ENCODE measurements at regions not wholly inside any gene's neighbourhood (a gene's known extent, or its start where the extent isn't known, plus 50 kb on each side); places are given as distances from the start of the nearest gene placed in this dataset.

GRCh38 chr10:31582365-31583052, 263.5 kb downstream of the ZEB1 start:
- Histone ChIP-seq H3K4me1 (ENCODE audit: control insufficient read depth in 4 of 4, insufficient read depth in 4 of 4, low read length in 3 of 4) (peaks cover 0 to 5% (median 1%) of the 10 kb centered on the region in 4 donors), H3K4me3 (ENCODE audit: low read depth in 1 of 3, low read length in 3 of 3) (no peak overlapping the region), H3K27ac (ENCODE audit: low read depth in 1 of 2, low read length in 2 of 2) (peak overlapping the region; percentile 36 to 42), H3K36me3 (ENCODE audit: control insufficient read depth in 4 of 4, insufficient read depth in 3 of 4, low read depth in 1 of 4, low read length in 3 of 4) (no peaks in the 10 kb centered on the region), H3K9me3 (ENCODE audit: control insufficient read depth in 4 of 4, low read length in 3 of 4) (no peaks in the 10 kb centered on the region), H3K9ac (ENCODE audit: low read depth in 1 of 2, low read length in 2 of 2) (no peak overlapping the region), H3K27me3 (ENCODE audit: control insufficient read depth in 4 of 4, insufficient read depth in 4 of 4, low read length in 3 of 4) (no peaks in the 10 kb centered on the region)
- WGBS: 58% methylated on average over 8 of the region's 8 CpGs
- no peak for TF ChIP-seq GABPA (IDR thresholded peaks at IDR 0.05 in 1 of 2, conservative IDR thresholded peaks at IDR 0.05 in 1 of 2)
- no peak for TF ChIP-seq ZBTB33 (IDR thresholded peaks at IDR 0.05)
- peak; percentile 38 to 65 for TF ChIP-seq RXRA (IDR thresholded peaks at IDR 0.05)
- TF ChIP-seq REST (IDR thresholded peaks at IDR 0.05): no peak
- TF ChIP-seq JUND (IDR thresholded peaks at IDR 0.05): no peak
- TF ChIP-seq TAF1 (conservative IDR thresholded peaks at IDR 0.05): no peak
- TF ChIP-seq RAD21 (IDR thresholded peaks at IDR 0.05): peak in 1 of 2 donors; percentile 4
- no peak for TF ChIP-seq SP1 (IDR thresholded peaks at IDR 0.05)
- no peak for TF ChIP-seq MAX (IDR thresholded peaks at IDR 0.05)
- no peak for DNase-seq (ENCODE audit: low spot score)

GRCh38 chr10:31581741-31582323, 262.8 kb downstream of the ZEB1 start:
- Histone ChIP-seq H3K4me1 (ENCODE audit: control insufficient read depth in 4 of 4, insufficient read depth in 4 of 4, low read length in 3 of 4) (peaks cover 0 to 5% (median 1%) of the 10 kb centered on the region in 4 donors), H3K9ac (ENCODE audit: low read depth in 1 of 2, low read length in 2 of 2) (no peak overlapping the region), H3K27ac (ENCODE audit: low read depth in 1 of 2, low read length in 2 of 2) (peak overlapping the region; percentile 25 to 42), H3K27me3 (ENCODE audit: control insufficient read depth in 4 of 4, insufficient read depth in 4 of 4, low read length in 3 of 4) (no peaks in the 10 kb centered on the region), H3K9me3 (ENCODE audit: control insufficient read depth in 4 of 4, low read length in 3 of 4) (peaks cover 0 to 7% (median 2%) of the 10 kb centered on the region in 4 donors), H3K36me3 (ENCODE audit: control insufficient read depth in 4 of 4, insufficient read depth in 3 of 4, low read depth in 1 of 4, low read length in 3 of 4) (no peaks in the 10 kb centered on the region), H3K4me3 (ENCODE audit: low read depth in 1 of 3, low read length in 3 of 3) (no peak overlapping the region)
- TF ChIP-seq REST (IDR thresholded peaks at IDR 0.05) (no peak), FOXA1 (IDR thresholded peaks at IDR 0.05) (no peak), CTCF (IDR thresholded peaks at IDR 0.05; ENCODE audit: low read depth, low read length, missing input control) (no peak), ZBTB33 (IDR thresholded peaks at IDR 0.05) (no peak)
- WGBS: 71% methylated on average over 9 of the region's 9 CpGs
- no peak for DNase-seq (ENCODE audit: low spot score)
